CD4-positive, alpha-beta T cell treated with Interferon alpha-2 for 1 hour (primary cell): ENCODE measurements at regions not wholly inside any gene's neighbourhood (a gene's known extent, or its start where the extent isn't known, plus 50 kb on each side); places are given as distances from the start of the nearest gene placed in this dataset.
A peak's percentile ranks its signal among the peaks of the same experiment; 100 is the strongest.
"Not testable (repeated sequence)": the region's sequence is repeated elsewhere in the genome, so short reads cannot be mapped to it uniquely, and the experiment has no call there.

ENCODE experiments used
- DNase-seq, 2 donors: peaks; one replicate each; pipeline ENCODE4 v3.0.0-alpha.2; 2020 to 2022

DNA sequence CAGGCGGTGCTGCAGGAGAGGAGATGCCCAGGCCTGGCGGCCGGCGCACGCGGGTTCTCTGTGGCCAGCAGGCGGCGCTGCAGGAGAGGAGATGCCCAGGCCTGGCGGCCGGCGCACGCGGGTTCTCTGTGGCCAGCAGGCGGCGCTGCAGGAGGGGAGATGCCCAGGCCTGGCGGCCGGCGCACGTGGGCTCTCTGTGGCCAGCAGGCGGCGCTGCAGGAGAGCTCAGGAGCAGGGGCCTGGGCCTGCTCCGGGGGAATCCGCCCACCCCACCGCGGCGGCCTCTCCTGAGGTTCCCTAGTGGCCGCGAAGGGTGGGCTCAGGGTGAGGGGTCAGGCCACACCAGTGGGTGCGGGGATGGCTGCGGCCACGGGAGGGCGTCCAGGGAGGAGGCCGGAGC lies 75.9 kb downstream of the OR4F16 start:
- DNase-seq, result not testable (repeated sequence)

DNA sequence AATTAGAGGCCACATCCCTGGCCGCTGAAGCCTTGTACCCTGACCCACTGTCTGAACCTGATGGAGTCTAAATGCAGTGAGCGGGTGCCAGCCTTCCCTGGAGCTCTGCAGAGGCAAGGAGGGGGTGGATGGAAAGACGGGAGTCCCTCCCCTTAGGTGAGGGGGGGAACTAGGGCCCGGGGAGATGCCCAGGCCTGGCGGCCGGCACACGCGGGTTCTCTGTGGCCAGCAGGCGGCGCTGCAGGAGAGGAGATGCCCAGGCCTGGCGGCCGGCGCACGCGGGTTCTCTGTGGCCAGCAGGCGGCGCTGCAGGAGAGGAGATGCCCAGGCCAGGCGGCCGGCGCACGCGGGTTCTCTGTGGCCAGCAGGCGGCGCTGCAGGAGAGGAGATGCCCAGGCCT lies 77.3 kb downstream of the OR4F16 start:
- DNase-seq, result not testable (repeated sequence)

DNA sequence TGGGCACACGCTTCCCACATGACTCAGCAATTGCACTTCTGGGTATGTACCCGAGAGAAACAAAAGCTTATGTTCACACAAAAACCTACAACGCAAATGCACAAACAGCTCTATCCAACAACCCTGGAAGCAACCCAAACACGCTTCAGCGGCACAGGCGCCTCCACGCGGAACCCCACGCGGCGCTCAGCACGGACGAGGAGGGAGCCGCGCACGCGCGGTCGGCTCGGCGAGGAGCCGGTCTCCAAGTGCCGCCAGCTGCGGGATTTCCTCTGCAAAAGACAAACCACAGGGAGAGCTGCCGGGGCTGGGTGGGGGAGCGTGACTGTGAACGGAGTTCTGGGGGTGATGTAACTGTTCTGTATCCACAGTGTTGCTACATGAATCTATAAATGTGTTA lies 81.2 kb downstream of the OR4F16 start:
- peak in 1 of 2 donors; percentile 44 for DNase-seq

DNA sequence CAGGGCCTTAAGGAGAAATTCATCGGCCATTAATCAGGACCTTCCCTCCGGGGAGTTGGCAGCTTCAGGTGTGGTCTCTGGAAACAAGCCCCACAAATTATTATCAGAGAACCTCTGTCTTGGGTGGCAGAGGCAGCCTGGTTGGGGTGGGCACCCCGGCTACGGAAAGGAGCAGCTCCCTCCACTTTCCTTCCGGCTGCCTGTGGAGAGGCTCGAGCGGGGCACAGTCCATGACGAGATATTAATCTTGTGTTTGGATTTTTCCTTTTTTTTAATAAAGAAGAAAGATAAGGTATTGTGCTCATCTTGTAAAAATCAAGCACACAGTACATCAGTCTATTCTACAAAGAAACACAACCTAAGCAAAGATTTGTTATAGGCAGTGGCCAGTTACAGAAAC lies 98.2 kb downstream of the OR4F16 start:
- DNase-seq, result not testable (repeated sequence)

DNA sequence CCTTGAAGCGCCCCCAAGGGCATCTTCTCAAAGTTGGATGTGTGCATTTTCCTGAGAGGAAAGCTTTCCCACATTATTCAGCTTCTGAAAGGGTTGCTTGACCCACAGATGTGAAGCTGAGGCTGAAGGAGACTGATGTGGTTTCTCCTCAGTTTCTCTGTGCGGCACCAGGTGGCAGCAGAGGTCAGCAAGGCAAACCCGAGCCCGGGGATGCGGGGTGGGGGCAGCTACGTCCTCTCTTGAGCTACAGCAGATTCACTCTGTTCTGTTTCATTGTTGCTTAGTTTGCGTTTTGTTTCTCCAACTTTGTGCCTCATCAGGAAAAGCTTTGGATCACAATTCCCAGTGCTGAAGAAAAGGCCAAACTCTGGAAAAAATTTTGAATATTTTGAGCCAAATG lies 100.5 kb downstream of the OR4F16 start:
- DNase-seq, result peak; percentile 26 to 47
